GM12878 (cell line): ENCODE measurements at regions not wholly inside any gene's neighbourhood (a gene's known extent, or its start where the extent isn't known, plus 50 kb on each side); places are given as distances from the start of the nearest gene placed in this dataset.

Experiments
- ATAC-seq: fragments of 200-7000 bp; cut with Tn5 transposase; 3 replicates; pipeline ENCODE4 v1.9.1; 2020; ENCODE audit warnings: mild to moderate bottlenecking, moderate library complexity
- BruUV-seq: library from RNA; stranded (reverse); fragments of 400-500 nt; replicated peaks from 2 replicates; lab custom pipeline; 2021; lab: Mats Ljungman, UMichigan
- CTCF ChIA-PET: fragments of 300-600 bp; sonication (Branson Sonifier 250); formaldehyde crosslinking; extraction: SDS; loops from one replicate; lab custom pipeline; 2021; ENCODE audit warnings: inconsistent platforms; lab: Yijun Ruan, JAX
- POLR2A ChIA-PET: fragments of 350-600 bp; formaldehyde crosslinking; extraction: SDS; loops from one replicate; lab custom pipeline; 2021; ENCODE audit warnings: inconsistent platforms; lab: Charles Lee
- RAD21 ChIA-PET: fragments of 300-600 bp; sonication (Branson Sonifier 250); formaldehyde crosslinking; loops from one replicate; lab custom pipeline; 2023; ENCODE audit warnings: antibody characterized with exemption; ENCODE audit not compliant: unreplicated experiment; lab: Charles Lee
- SMC1A ChIA-PET: fragments of 300-600 bp; sonication (Branson Sonifier 250); formaldehyde crosslinking; loops from one replicate; lab custom pipeline; 2023; ENCODE audit not compliant: unreplicated experiment, uncharacterized antibody; lab: Charles Lee
- DNase-seq: peaks from one replicate; pipeline ENCODE4 v3.0.0-alpha.2; 2011; ENCODE audit warnings: low read depth, low spot score
- FAIRE-seq: peaks from 3 replicates; lab custom pipeline; 2011; peaks lifted over from hg19 to GRCh38; lab: Jason Lieb, UNC
- H2AFZ ChIP-seq: 2 replicates; pipeline ENCODE4 v1.6.0; 2011; ENCODE audit warnings: low read depth, low read length, control low read depth; ENCODE audit not compliant: control insufficient read depth
- H3K27ac ChIP-seq: 2 replicates; pipeline ENCODE4 v1.5.1; 2011; ENCODE audit warnings: control low read depth; ENCODE audit not compliant: control insufficient read depth, insufficient read depth
- H3K27me3 ChIP-seq, 2 experiments: replicated peaks in 1 of 2; 2 replicates each; pipeline versions ENCODE4 v1.6.0 to v1.6.1; 2011; ENCODE audit warnings: low read length in 1 of 2; ENCODE audit not compliant: control insufficient read depth in 2 of 2, insufficient read depth in 2 of 2
- H3K36me3 ChIP-seq, 2 experiments: 2 replicates each; pipeline ENCODE4 v1.5.1; 2011; ENCODE audit warnings: low read length in 1 of 2; ENCODE audit not compliant: control insufficient read depth in 2 of 2, insufficient read depth in 2 of 2
- H3K4me1 ChIP-seq: 2 replicates; pipeline ENCODE4 v1.6.1; 2011; ENCODE audit warnings: mild to moderate bottlenecking, low read length, moderate library complexity, mixed read lengths; ENCODE audit not compliant: control insufficient read depth, insufficient read depth
- H3K4me2 ChIP-seq: 2 replicates; pipeline ENCODE4 v1.6.0; 2011; ENCODE audit warnings: control low read depth; ENCODE audit not compliant: control insufficient read depth, insufficient read depth
- H3K4me3 ChIP-seq: fragments of 200-600 bp; sonication (generic); 2 replicates; pipeline ENCODE4 v1.5.1; 2016
- H3K79me2 ChIP-seq: 2 replicates; pipeline ENCODE4 v1.6.0; 2011; ENCODE audit warnings: low read length; ENCODE audit not compliant: control insufficient read depth, insufficient read depth
- H3K9ac ChIP-seq: 2 replicates; pipeline ENCODE4 v1.8.0; 2011; ENCODE audit warnings: low read length, control low read depth, mixed read lengths; ENCODE audit not compliant: control insufficient read depth, insufficient read depth
- H3K9me3 ChIP-seq: replicated peaks from 3 replicates; pipeline ENCODE4 v1.5.1; 2011; ENCODE audit warnings: mild to moderate bottlenecking, low read length; ENCODE audit not compliant: control insufficient read depth, insufficient read depth
- H4K20me1 ChIP-seq: 2 replicates; pipeline ENCODE4 v1.6.0; 2011; ENCODE audit not compliant: control insufficient read depth, insufficient read depth
- CBFB ChIP-seq: IDR thresholded peaks from 2 replicates; pipeline ENCODE4 v1.6.1; 2016; ENCODE audit warnings: antibody characterized with exemption, low read depth
- CBX3 ChIP-seq: fragments of 200-600 bp; sonication (generic); IDR thresholded peaks from 2 replicates; pipeline ENCODE4 v1.6.1; 2016; ENCODE audit warnings: low read depth, borderline replicate concordance
- CREB1 ChIP-seq: IDR thresholded peaks from 2 replicates; pipeline ENCODE4 v1.6.1; 2012; ENCODE audit warnings: low read depth, mild to moderate bottlenecking, inconsistent platforms
- ESRRA ChIP-seq: IDR thresholded peaks from 2 replicates; pipeline ENCODE4 v1.6.1; 2012; ENCODE audit warnings: mild to moderate bottlenecking, low read length, improper control_type of control experiment
- FOS ChIP-seq: IDR thresholded peaks from 3 replicates; pipeline ENCODE4 v1.6.1; 2011; ENCODE audit warnings: borderline replicate concordance; ENCODE audit not compliant: insufficient read length; ENCODE audit errors: extremely low read depth
- JUND ChIP-seq: IDR thresholded peaks from 2 replicates; pipeline ENCODE4 v1.6.1; 2012; ENCODE audit warnings: low read depth, mild to moderate bottlenecking, low read length, improper control_type of control experiment, moderate library complexity
- KLF5 ChIP-seq: fragments of 450-650 bp; IDR thresholded peaks from 2 replicates; pipeline ENCODE4 v1.6.1; 2014; ENCODE audit warnings: mild to moderate bottlenecking; ENCODE audit not compliant: partially characterized antibody
- PML ChIP-seq: IDR thresholded peaks from 2 replicates; pipeline ENCODE4 v1.6.1; 2012; ENCODE audit warnings: low read length, inconsistent platforms
- SIN3A ChIP-seq: IDR thresholded peaks from 2 replicates; pipeline ENCODE4 v1.6.1; 2012; ENCODE audit warnings: low read depth, low read length, improper control_type of control experiment
- SREBF1 ChIP-seq: IDR thresholded peaks from 2 replicates; pipeline ENCODE4 v1.6.1; 2012; ENCODE audit warnings: mild to moderate bottlenecking, low read length
- SREBF2 ChIP-seq: IDR thresholded peaks from 2 replicates; pipeline ENCODE4 v1.6.1; 2012; ENCODE audit warnings: mild to moderate bottlenecking, low read length
- SUPT20H ChIP-seq: IDR thresholded peaks from 2 replicates; pipeline ENCODE4 v1.6.1; 2011; ENCODE audit warnings: low read depth, mild to moderate bottlenecking, low read length, moderate library complexity, borderline replicate concordance; ENCODE audit not compliant: control insufficient read depth
- ZNF274 ChIP-seq: IDR thresholded peaks from one replicate; pipeline ENCODE4 v1.8.0; 2011; ENCODE audit not compliant: insufficient read length, insufficient read depth
- ZNF592 ChIP-seq: fragments of 450-650 bp; IDR thresholded peaks from 2 replicates; pipeline ENCODE4 v1.6.1; 2017; ENCODE audit warnings: mild to moderate bottlenecking, moderate library complexity
- WGBS: methylation state at CpG from one replicate; pipeline ENCODE4 v1.1.6; 2016; ENCODE audit warnings: low lambda C conversion rate; ENCODE audit not compliant: insufficient replicate concordance, insufficient coverage; ENCODE audit errors: missing lambda C conversion rate; 5-methylcytosine and 5-hydroxymethylcytosine counted together
- in situ Hi-C: fragments of 300-500 bp; cut with MboI; formaldehyde crosslinking; loops from 9 replicates; pipeline ENCODE4 v1.14.3; 2018; ENCODE audit warnings: mixed read lengths
- intact Hi-C: fragments of 100-400 bp; cut with micrococcal nuclease; formaldehyde crosslinking; loops from one replicate; pipeline ENCODE4 v1.14.2; 2022; ENCODE audit not compliant: unreplicated experiment

GRCh38 chr16:54870151-54870550, 60.5 kb upstream of the IRX5 start (continued):
- TF ChIP-seq ZNF592 (no peak), JUND (no peak), CBFB (no peak), ESRRA (no peak), SUPT20H (no peak)

- POLR2A ChIA-PET: no interaction called here
- Histone ChIP-seq H3K4me3 (no peak overlapping the region), H3K27ac (no peak overlapping the region), H3K9ac (no peak overlapping the region), H3K36me3 (no peaks in the 10 kb centered on the region), H3K79me2 (no peaks in the 10 kb centered on the region), H3K4me2 (no peak overlapping the region), H3K27me3 (no peaks in the 10 kb centered on the region), H2AFZ (no peak overlapping the region), H3K4me1 (no peaks in the 10 kb centered on the region), H3K9me3 (no peaks in the 10 kb centered on the region; the same call in 1 of the 3 replicates)
- BruUV-seq: no TSS peak
- no peak for ATAC-seq
- no peak for FAIRE-seq
- intact Hi-C loops (no loop called here), in situ Hi-C loops (no loop called here)
- WGBS: 48% methylated on average over 4 of the region's 4 CpGs
- no peak for DNase-seq
- SMC1A ChIA-PET: no interaction called here
- CTCF ChIA-PET: no interaction called here
- TF ChIP-seq SREBF1 (no peak), PML (no peak), SIN3A (no peak), KLF5 (no peak), CBX3 (no peak), SREBF2 (no peak), FOS (no peak), ZNF274 (no peak), CREB1 (no peak)
- TF ChIP-seq, all 136 proteins: peak for 0
- no peaks in the 10 kb centered on the region for H4K20me1 ChIP-seq
- RAD21 ChIA-PET: no interaction called here
These were observed 63.3 kb upstream of the IRX5 start for GRCh38 chr16:54867302-54867832.
